HepG2 (cell line): ENCODE measurements at regions not wholly inside any gene's neighbourhood (a gene's known extent, or its start where the extent isn't known, plus 50 kb on each side); places are given as distances from the start of the nearest gene placed in this dataset.

Source experiments
- ATAC-seq: fragments of 200-7000 bp; cut with Tn5 transposase; 3 replicates; pipeline ENCODE4 v1.9.1; 2020; ENCODE audit warnings: mild to moderate bottlenecking, moderate library complexity
- BruUV-seq: library from RNA; stranded (reverse); fragments of 400-500 nt; replicated peaks from 2 replicates; lab custom pipeline; 2021; lab: Mats Ljungman, UMichigan
- CTCF ChIA-PET: fragments of 300-600 bp; formaldehyde crosslinking; extraction: SDS; loops from one replicate; lab custom pipeline; 2021; ENCODE audit warnings: low total read pairs, inconsistent platforms, low intra/inter-chr PET ratio; lab: Yijun Ruan, JAX
- POLR2A ChIA-PET: fragments of 350-600 bp; sonication (Branson Sonifier 250); formaldehyde crosslinking; loops from one replicate; lab custom pipeline; 2020; ENCODE audit warnings: antibody characterized with exemption, inconsistent platforms; lab: Yijun Ruan, JAX
- DNase-seq: peaks from one replicate; pipeline ENCODE4 v3.0.0-alpha.2; 2015; ENCODE audit warnings: low spot score
- FAIRE-seq: peaks from 3 replicates; lab custom pipeline; 2011; peaks lifted over from hg19 to GRCh38; lab: Jason Lieb, UNC
- H2AFZ ChIP-seq: one replicate; pipeline ENCODE4 v1.6.1; 2011; ENCODE audit warnings: low read length, inconsistent platforms
- H3K27ac ChIP-seq: fragments of 300-600 bp; 3 replicates; pipeline ENCODE4 v1.8.0; 2011; ENCODE audit warnings: mixed run types, mild to moderate bottlenecking, mixed read lengths, low read length, inconsistent platforms; ENCODE audit not compliant: insufficient read depth; ENCODE audit errors: extremely low read length
- H3K27me3 ChIP-seq, 2 experiments: fragments of 200-600 bp in 1 of 2; 2 replicates in 1 of 2; 3 replicates in 1 of 2; pipeline versions ENCODE4 v1.6.0 to v1.8.0; 2011; ENCODE audit warnings: low read length in 2 of 2, mild to moderate bottlenecking in 2 of 2, moderate library complexity in 2 of 2, inconsistent platforms in 1 of 2; ENCODE audit not compliant: insufficient read depth in 2 of 2, control insufficient read depth in 1 of 2
- H3K36me3 ChIP-seq, 2 experiments: fragments of 200-600 bp in 1 of 2; replicated peaks in 1 of 2; 2 replicates in 1 of 2; 3 replicates in 1 of 2; pipeline versions ENCODE4 v1.5.1 to v1.8.0; 2011; ENCODE audit warnings: low read length in 2 of 2, inconsistent platforms in 1 of 2; ENCODE audit not compliant: insufficient read depth in 2 of 2, control insufficient read depth in 1 of 2
- H3K4me1 ChIP-seq: 2 replicates; pipeline ENCODE4 v1.5.1; 2012; ENCODE audit warnings: low read length, inconsistent platforms; ENCODE audit not compliant: insufficient read depth
- H3K4me2 ChIP-seq: 2 replicates; pipeline ENCODE4 v1.6.0; 2011; ENCODE audit warnings: low read depth, low read length, inconsistent platforms
- H3K4me3 ChIP-seq, 3 experiments: fragments of 200-600 bp in 1 of 3; sonication (generic), shearing (Covaris generic) in 1 of 3; replicated peaks in 1 of 3; 2 replicates each; pipeline ENCODE4 v1.5.1; 2011 to 2016; ENCODE audit warnings: low read length in 3 of 3, inconsistent platforms in 2 of 3, low read depth in 2 of 3, mild to moderate bottlenecking in 2 of 3, control low read depth in 1 of 3, mixed read lengths in 1 of 3; ENCODE audit not compliant: insufficient read depth in 1 of 3
- H3K79me2 ChIP-seq: one replicate; pipeline ENCODE4 v1.6.1; 2011; ENCODE audit warnings: low read length, inconsistent platforms; ENCODE audit not compliant: insufficient read depth
- H3K9ac ChIP-seq: 2 replicates; pipeline ENCODE4 v1.6.0; 2011; ENCODE audit warnings: mild to moderate bottlenecking, low read depth, low read length, inconsistent platforms; ENCODE audit not compliant: insufficient read depth
- H3K9me3 ChIP-seq: 2 replicates; pipeline ENCODE4 v1.5.1; 2012; ENCODE audit warnings: mild to moderate bottlenecking, low read length
- H4K20me1 ChIP-seq: 2 replicates; pipeline ENCODE4 v1.6.0; 2011; ENCODE audit warnings: inconsistent platforms, mild to moderate bottlenecking, low read length, moderate library complexity; ENCODE audit not compliant: insufficient read depth
- GABPB1 ChIP-seq: IDR thresholded peaks from 2 replicates; pipeline ENCODE4 v1.6.1; 2016; ENCODE audit warnings: mild to moderate bottlenecking, missing genetic modification reagents, moderate library complexity, missing compliant biosample characterization
- GLMP ChIP-seq: sonication (generic); formaldehyde crosslinking; IDR thresholded peaks from 2 replicates; pipeline ENCODE4 v1.9.0; 2021; ENCODE audit warnings: missing genetic modification reagents, mild to moderate bottlenecking, borderline replicate concordance
- HMG20A ChIP-seq: IDR thresholded peaks from 2 replicates; pipeline ENCODE4 v1.6.1; 2016; ENCODE audit warnings: borderline replicate concordance
- HNRNPK ChIP-seq: fragments of 200-400 bp; formaldehyde crosslinking; IDR thresholded peaks from 2 replicates; pipeline ENCODE4 v1.6.1; 2018; ENCODE audit warnings: low read length, low read depth, moderate library complexity, mild to moderate bottlenecking; ENCODE audit not compliant: poor library complexity, severe bottlenecking
- MAFF ChIP-seq: IDR thresholded peaks from 2 replicates; pipeline ENCODE4 v1.6.1; 2011; ENCODE audit warnings: low read depth, low read length, improper control_type of control experiment
- MAFK ChIP-seq, 2 experiments: IDR thresholded peaks in 1 of 2; conservative IDR thresholded peaks in 1 of 2; 2 replicates each; pipeline ENCODE4 v1.6.1; 2011; ENCODE audit warnings: improper control_type of control experiment in 2 of 2, low read length in 2 of 2
- NRL ChIP-seq: sonication (generic); formaldehyde crosslinking; IDR thresholded peaks from 2 replicates; pipeline ENCODE4 v1.5.0; 2020; ENCODE audit warnings: missing genetic modification reagents, mild to moderate bottlenecking, moderate library complexity, borderline replicate concordance
- SNAI1 ChIP-seq: sonication (generic); formaldehyde crosslinking; IDR thresholded peaks from 2 replicates; pipeline ENCODE4 v1.5.0; 2020; ENCODE audit warnings: mild to moderate bottlenecking, missing genetic modification reagents, borderline replicate concordance
- ZBED4 ChIP-seq: sonication (generic); formaldehyde crosslinking; IDR thresholded peaks from 2 replicates; pipeline ENCODE4 v1.4.0; 2020; ENCODE audit warnings: missing genetic modification reagents, borderline replicate concordance
- ZNF274 ChIP-seq: sonication (generic); formaldehyde crosslinking; IDR thresholded peaks from 2 replicates; pipeline ENCODE4 v1.5.1; 2020; ENCODE audit warnings: mild to moderate bottlenecking, missing genetic modification reagents
- ZNF570 ChIP-seq: sonication (generic); formaldehyde crosslinking; IDR thresholded peaks from 2 replicates; pipeline ENCODE4 v1.4.0; 2020; ENCODE audit warnings: mild to moderate bottlenecking, missing genetic modification reagents, borderline replicate concordance
- ZNF678 ChIP-seq: sonication (generic); formaldehyde crosslinking; IDR thresholded peaks from 2 replicates; pipeline ENCODE4 v1.4.0; 2020; ENCODE audit warnings: mild to moderate bottlenecking, missing genetic modification reagents
- WGBS: methylation state at CpG from one replicate; pipeline ENCODE4 v1.1.6; 2017; ENCODE audit warnings: low lambda C conversion rate; 5-methylcytosine and 5-hydroxymethylcytosine counted together
- in situ Hi-C: cut with HindIII; loops from 2 replicates; pipeline ENCODE4 v1.10.0; 2017; ENCODE audit warnings: low pct_unique_long_range_greater_than_20kb; ENCODE audit not compliant: extremely low pct_ligation_motif_present
- intact Hi-C: fragments of 100-400 bp; cut with micrococcal nuclease; formaldehyde crosslinking; loops from one replicate; pipeline ENCODE4 v1.10.0; 2022; ENCODE audit not compliant: unreplicated experiment

DNA sequence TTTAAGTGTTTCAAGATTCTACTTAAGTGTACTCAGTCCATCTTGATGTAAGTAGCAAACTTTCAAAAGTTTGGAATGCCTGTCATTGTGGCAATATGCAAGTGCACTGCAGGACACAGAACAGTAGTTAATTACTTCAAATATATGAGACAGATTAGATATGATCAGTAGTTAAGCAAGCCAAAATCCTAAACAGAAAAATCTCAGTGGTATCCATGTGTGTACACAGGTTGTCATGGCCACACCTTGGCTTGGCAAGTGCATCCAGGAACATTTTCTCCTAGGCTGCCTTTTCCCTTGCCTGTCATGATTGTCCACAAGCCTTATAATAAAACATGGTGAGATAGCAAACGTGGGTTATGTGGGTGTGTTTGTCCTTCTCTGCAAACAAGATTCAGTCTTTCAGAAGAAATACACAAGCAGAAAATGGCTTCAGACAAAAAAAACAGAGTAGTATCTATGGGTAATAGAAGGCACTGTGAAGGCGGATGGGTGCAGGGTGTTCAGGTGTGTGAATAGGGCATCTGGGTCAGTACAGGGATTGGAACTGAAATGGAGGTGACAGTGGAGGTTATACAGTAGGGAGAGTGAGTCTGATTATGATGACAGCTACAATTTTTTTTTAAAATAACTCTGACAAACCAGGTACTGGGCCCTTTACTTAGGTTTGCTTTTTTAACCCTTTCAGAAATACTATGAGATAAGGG, 229.0 kb upstream of the LRIG1 start:
- Histone ChIP-seq H3K27me3 (0 out of 5 replicates have a peak, but pooled peaks cover 0 to 3% of the 10 kb centered on the region in 2 experiments), H2AFZ (no peak overlapping the region), H3K36me3 (no peaks in the 10 kb centered on the region), H3K79me2 (no peaks in the 10 kb centered on the region), H3K4me2 (no peak overlapping the region), H3K9ac (no peak overlapping the region), H3K4me1 (no peaks in the 10 kb centered on the region), H3K4me3 (no peak overlapping the region), H4K20me1 (no peaks in the 10 kb centered on the region), H3K27ac (no peak overlapping the region), H3K9me3 (no peaks in the 10 kb centered on the region)
- TF ChIP-seq GLMP (CRISPR knock-in tag) (no peak), MAFK (conservative IDR thresholded peaks at IDR 0.05 in 1 of 2, IDR thresholded peaks at IDR 0.05 in 1 of 2; ENCODE audit: low read length in 2 of 2) (0 out of 4 replicates have a peak, but pooled peaks of 1 of the 2 experiments have one; percentile 5)
- ChIA-PET CTCF (no interaction called here), POLR2A (no interaction called here)
- in situ Hi-C loops (no loop called here), intact Hi-C loops (no loop called here)
- no TSS peak for BruUV-seq
- ATAC-seq, result no peak
- WGBS, result 39% methylated on average over 2 of the region's 2 CpGs
- FAIRE-seq, result no peak
- DNase-seq, result no peak

DNA sequence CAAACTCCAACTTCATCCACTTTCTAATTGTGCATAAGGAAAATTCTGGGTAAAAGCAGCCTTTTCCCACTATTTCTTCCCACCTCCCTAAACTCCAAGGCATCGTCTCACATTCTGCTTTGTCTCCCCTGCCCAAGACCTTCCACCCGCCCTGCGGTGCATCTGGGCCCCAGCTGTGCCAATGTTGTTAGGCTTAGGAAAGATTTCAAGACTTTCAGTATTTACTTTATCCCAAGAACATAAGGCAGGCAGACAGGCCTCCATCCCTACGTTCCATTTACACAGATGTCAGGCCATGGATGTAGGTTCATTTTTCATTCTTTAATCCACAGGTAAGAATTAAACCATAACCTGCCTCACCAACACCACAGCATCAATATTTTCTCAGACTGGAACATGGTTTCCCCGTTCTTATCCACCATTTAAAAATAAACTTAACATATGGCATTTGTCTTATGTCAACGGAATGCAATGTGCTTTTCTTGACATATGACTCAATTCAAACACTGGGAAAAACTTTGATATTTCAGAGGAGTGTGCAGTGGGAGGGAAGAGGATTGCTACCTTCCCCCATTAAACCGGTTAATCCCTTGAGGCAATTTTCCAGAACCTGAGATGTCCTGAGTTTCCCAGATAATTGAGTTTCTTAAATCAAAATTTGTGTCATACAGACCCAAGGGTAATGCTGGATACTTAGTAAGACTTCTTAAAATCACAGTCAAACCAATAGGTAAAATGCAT, 238.0 kb upstream of the LRIG1 start:
- no peak overlapping the region for H3K9ac ChIP-seq
- no peaks in the 10 kb centered on the region for H3K4me1 ChIP-seq
- H3K79me2 ChIP-seq, result no peaks in the 10 kb centered on the region
- POLR2A ChIA-PET, result no interaction called here
- intact Hi-C loops, result no loop called here
- no peak for ATAC-seq
- BruUV-seq, result no TSS peak
- no peaks in the 10 kb centered on the region for H4K20me1 ChIP-seq
- H3K4me3 ChIP-seq, result no peak overlapping the region
- H3K27me3 ChIP-seq, result peaks cover 0 to 4% of the 10 kb centered on the region in 2 experiments; a peak in 1 of 5 replicates
- no peak for DNase-seq
- no peak overlapping the region for H3K4me2 ChIP-seq
- CTCF ChIA-PET, result no interaction called here
- 38% methylated on average over 7 of the region's 7 CpGs for WGBS
- no peak overlapping the region for H3K27ac ChIP-seq
- in situ Hi-C loops, result no loop called here
- H2AFZ ChIP-seq, result no peak overlapping the region
- no peaks in the 10 kb centered on the region for H3K36me3 ChIP-seq
- FAIRE-seq, result no peak
- H3K9me3 ChIP-seq, result no peaks in the 10 kb centered on the region
- TF ChIP-seq NRL (CRISPR knock-in tag) (no peak), GABPB1 (no peak), SNAI1 (CRISPR knock-in tag) (no peak), ZBED4 (CRISPR knock-in tag) (no peak), ZNF274 (CRISPR knock-in tag) (no peak), MAFF (no peak), ZNF678 (CRISPR knock-in tag) (no peak), HNRNPK (no peak), ZNF570 (CRISPR knock-in tag) (no peak), HMG20A (no peak)
